ENCODE measurements at regions not wholly inside any gene's neighbourhood (a gene's known extent, or its start where the extent isn't known, plus 50 kb on each side); places are given as distances from the start of the nearest gene placed in this dataset.

- TF ChIP-seq CTCF (IDR thresholded peaks at IDR 0.05) = no peak
- TF ChIP-seq POLR2A (IDR thresholded peaks at IDR 0.05) = no peak
Observed at GRCh38 chr2:240293557-240294461, 141.7 kb upstream of the GPC1 start.
